OCI-LY7 (cell line): ENCODE measurements at regions not wholly inside any gene's neighbourhood (a gene's known extent, or its start where the extent isn't known, plus 50 kb on each side); places are given as distances from the start of the nearest gene placed in this dataset.

Source experiments
- BruUV-seq: library from RNA; stranded (reverse); fragments of 400-500 nt; replicated peaks from 2 replicates; lab custom pipeline; 2021; lab: Mats Ljungman, UMichigan
- CTCF ChIA-PET: fragments of 300-600 bp; sonication (Branson Sonifier 250); formaldehyde crosslinking; loops from one replicate; lab custom pipeline; 2022; ENCODE audit warnings: antibody characterized with exemption; ENCODE audit not compliant: unreplicated experiment; lab: Charles Lee
- POLR2A ChIA-PET: fragments of 300-600 bp; sonication (Branson Sonifier 250); formaldehyde crosslinking; loops from one replicate; lab custom pipeline; 2022; ENCODE audit warnings: antibody characterized with exemption; lab: Charles Lee
- DNase-seq: peaks from one replicate; pipeline ENCODE4 v3.0.0-alpha.2; 2015; ENCODE audit warnings: low spot score
- H2AFZ ChIP-seq: fragments of 200-600 bp; sonication (generic), shearing (Covaris generic); 2 replicates; pipeline ENCODE4 v1.6.1; 2014; ENCODE audit warnings: mild to moderate bottlenecking, antibody characterized with exemption, low read length, moderate library complexity
- H3K27ac ChIP-seq: fragments of 200-600 bp; sonication (generic); 2 replicates; pipeline ENCODE4 v1.5.1; 2014; ENCODE audit warnings: mixed run types, low read depth, mild to moderate bottlenecking, moderate library complexity, low read length, inconsistent platforms; ENCODE audit not compliant: poor library complexity, severe bottlenecking
- H3K36me3 ChIP-seq: fragments of 200-600 bp; sonication (generic); 2 replicates; pipeline ENCODE4 v1.6.1; 2014; ENCODE audit warnings: mild to moderate bottlenecking, antibody characterized with exemption, low read length, moderate library complexity, mixed read lengths; ENCODE audit not compliant: insufficient read depth
- H3K4me1 ChIP-seq: fragments of 200-600 bp; sonication (generic); 2 replicates; pipeline ENCODE4 v1.5.1; 2014; ENCODE audit warnings: mild to moderate bottlenecking, low read length; ENCODE audit not compliant: insufficient read depth, poor library complexity, severe bottlenecking
- H3K4me2 ChIP-seq: fragments of 200-600 bp; sonication (generic); 2 replicates; pipeline ENCODE4 v1.6.1; 2014; ENCODE audit warnings: mild to moderate bottlenecking, low read length
- H3K4me3 ChIP-seq: fragments of 200-600 bp; sonication (generic); 2 replicates; pipeline ENCODE4 v1.5.1; 2014; ENCODE audit warnings: mild to moderate bottlenecking, low read depth, low read length; ENCODE audit not compliant: poor library complexity, severe bottlenecking
- H3K79me2 ChIP-seq: fragments of 200-600 bp; sonication (generic); 2 replicates; pipeline ENCODE4 v1.6.1; 2016; ENCODE audit warnings: low read depth, mild to moderate bottlenecking, low read length, moderate library complexity, mixed read lengths; ENCODE audit not compliant: insufficient read depth
- H3K9me2 ChIP-seq: fragments of 200-600 bp; sonication (generic); 2 replicates; pipeline ENCODE4 v1.6.1; 2016; ENCODE audit warnings: mild to moderate bottlenecking, low read length, mixed read lengths; ENCODE audit not compliant: insufficient read depth
- H3K9me3 ChIP-seq: fragments of 200-600 bp; sonication (generic); 2 replicates; pipeline ENCODE4 v1.6.1; 2014; ENCODE audit warnings: mild to moderate bottlenecking, mixed run types, low read length, mixed read lengths
- H4K20me1 ChIP-seq: fragments of 200-600 bp; sonication (generic); 2 replicates; pipeline ENCODE4 v1.6.1; 2014; ENCODE audit warnings: mild to moderate bottlenecking, antibody characterized with exemption, low read length, moderate library complexity, mixed read lengths; ENCODE audit not compliant: insufficient read depth
- CTCF ChIP-seq: fragments of 200-600 bp; sonication (generic); conservative IDR thresholded peaks from 2 replicates; pipeline ENCODE4 v1.5.1; 2014; ENCODE audit warnings: mild to moderate bottlenecking, antibody characterized with exemption, low read length, moderate library complexity, mixed read lengths
- EZH2phosphoT487 ChIP-seq: fragments of 200-600 bp; sonication (generic); IDR thresholded peaks from 2 replicates; pipeline ENCODE4 v1.6.1; 2018; ENCODE audit warnings: low read depth, borderline replicate concordance, mild to moderate bottlenecking, mixed run types, antibody characterized with exemption, low read length, moderate library complexity, mixed read lengths
- intact Hi-C: fragments of 100-400 bp; cut with micrococcal nuclease; formaldehyde crosslinking; loops from one replicate; pipeline ENCODE4 v1.10.0; 2022; ENCODE audit not compliant: unreplicated experiment

GRCh38 chr10:4527281-4527970 lies 298.6 kb upstream of the AKR1E2 start:
- Histone ChIP-seq H4K20me1 (no peaks in the 10 kb centered on the region), H3K4me1 (no peaks in the 10 kb centered on the region), H3K36me3 (no peaks in the 10 kb centered on the region), H3K4me3 (no peak overlapping the region), H3K9me2 (no peaks in the 10 kb centered on the region; the same call in 1 of the 2 replicates), H3K4me2 (no peak overlapping the region), H3K27ac (no peak overlapping the region), H3K79me2 (no peaks in the 10 kb centered on the region), H3K9me3 (no peaks in the 10 kb centered on the region), H2AFZ (no peak overlapping the region)
- CTCF ChIA-PET: no interaction called here
- POLR2A ChIA-PET: no interaction called here
- no peak for DNase-seq
- no TSS peak for BruUV-seq
- intact Hi-C loops: no loop called here
- TF ChIP-seq CTCF: no peak
- TF ChIP-seq EZH2phosphoT487: no peak

- BruUV-seq: no TSS peak
- no peaks in the 10 kb centered on the region for H3K9me3 ChIP-seq
Observed at GRCh38 chr10:4526311-4526731, 299.7 kb upstream of the AKR1E2 start.

More at GRCh38 chr10:4526311-4526731, 299.7 kb upstream of the AKR1E2 start:
- no peak overlapping the region for H3K27ac ChIP-seq
- H3K9me2 ChIP-seq: no peaks in the 10 kb centered on the region; the same call in 1 of the 2 replicates
- no peak overlapping the region for H2AFZ ChIP-seq
- H4K20me1 ChIP-seq: no peaks in the 10 kb centered on the region
- H3K4me3 ChIP-seq: no peak overlapping the region
- TF ChIP-seq EZH2phosphoT487 (no peak), CTCF (no peak)
- H3K79me2 ChIP-seq: no peaks in the 10 kb centered on the region
- no peaks in the 10 kb centered on the region for H3K36me3 ChIP-seq
- H3K4me1 ChIP-seq: no peaks in the 10 kb centered on the region
- ChIA-PET POLR2A (interaction anchor here (0.6 kb wide), 1 partner anchor 527 kb away, joined by 3 read pairs; no protein-coding TSS in a partner anchor), CTCF (no interaction called here)
- intact Hi-C loops: no loop called here
- no peak for DNase-seq
- no peak overlapping the region for H3K4me2 ChIP-seq
